Psoas muscle (tissue), 7 donors: ENCODE measurements at regions not wholly inside any gene's neighbourhood (a gene's known extent, or its start where the extent isn't known, plus 50 kb on each side); places are given as distances from the start of the nearest gene placed in this dataset.

Source experiments
- ATAC-seq, 4 donors: fragments of 200-7000 bp; cut with Tn5 transposase; one replicate each; pipeline ENCODE4 v1.9.1; 2020; ENCODE audit warnings: moderate library complexity in 3 of 4, mild to moderate bottlenecking in 2 of 4
- DNase-seq, 2 donors: peaks; one replicate each; pipeline ENCODE4 v3.0.0-alpha.2; 2020
- H3K27ac ChIP-seq: fragments of 200-600 bp; one replicate; pipeline ENCODE4 v1.8.0; 2022
- H3K27me3 ChIP-seq, 3 donors: fragments of 200-600 bp in 1 of 3; one replicate each; pipeline versions ENCODE4 v1.6.1 to v1.8.0; 2013 to 2022; ENCODE audit warnings: low read length in 2 of 3, mild to moderate bottlenecking in 2 of 3, moderate library complexity in 1 of 3; ENCODE audit not compliant: insufficient read depth in 3 of 3
- H3K36me3 ChIP-seq, 2 donors: fragments of 200-600 bp in 1 of 2; one replicate each; pipeline versions ENCODE4 v1.6.1 to v1.8.0; 2013 to 2022; ENCODE audit warnings: low read depth in 1 of 2, mild to moderate bottlenecking in 1 of 2, moderate library complexity in 1 of 2; ENCODE audit not compliant: insufficient read depth in 1 of 2
- H3K4me1 ChIP-seq: fragments of 200-600 bp; one replicate; pipeline ENCODE4 v1.8.0; 2022
- H3K4me3 ChIP-seq: fragments of 200-600 bp; one replicate; pipeline ENCODE4 v1.8.0; 2022; ENCODE audit warnings: mild to moderate bottlenecking
- H3K9me3 ChIP-seq: fragments of 200-600 bp; one replicate; pipeline ENCODE4 v1.8.0; 2022
- CTCF ChIP-seq: fragments of 200-600 bp; IDR thresholded peaks from one replicate; pipeline ENCODE4 v1.8.0; 2022; ENCODE audit warnings: antibody characterized with exemption
- WGBS, 3 donors: extraction: QIAGEN DNeasy Blood & Tissue Kit; methylation state at CpG; one replicate each; pipeline versions ENCODE4 v1.1.6 to v1.1.7; 2013; 5-methylcytosine and 5-hydroxymethylcytosine counted together
- intact Hi-C, 2 donors: fragments of 100-400 bp; cut with DNase I; formaldehyde crosslinking; loops; one replicate each; pipeline versions ENCODE4 v1.11.0 to v1.14.2; 2022
- donor health status: healthy with polysubstance abuse.
- donor health status: DM: no; HTN: no; CAD: no; lungs with moderate emphysema.
- donor health status: Bipolar disorder and iron deficiency.
- donor health status: healthy.
- donor health status: DM: yes; HTN: yes; CAD: no.
- donor health status: DM: no; HTN: no; CAD: no.
- donor health status: DM: yes; HTN: yes; CAD: no.

- DNase-seq: no peak
- Histone ChIP-seq H3K9me3 (no peaks in the 10 kb centered on the region), H3K27me3 (no peaks in the 10 kb centered on the region), H3K4me3 (no peak overlapping the region), H3K27ac (no peak overlapping the region), H3K4me1 (no peaks in the 10 kb centered on the region), H3K36me3 (no peaks in the 10 kb centered on the region)
- ATAC-seq: no peak
- intact Hi-C loops: no loop called here
- no peak for TF ChIP-seq CTCF
- 56 to 60% (median 57%) methylated on average over 13 of the region's 13 CpGs for WGBS, 3 donors
Observed at GRCh38 chr1:95370691-95371562, 136.9 kb downstream of the RWDD3 start.

GRCh38 chr1:95371666-95372282 lies 137.8 kb downstream of the RWDD3 start:
- ATAC-seq: no peak
- 79 to 89% (median 88%) methylated on average over 12 of the region's 12 CpGs for WGBS, 3 donors
- Histone ChIP-seq H3K27ac (no peak overlapping the region), H3K27me3 (no peaks in the 10 kb centered on the region), H3K4me1 (no peaks in the 10 kb centered on the region), H3K36me3 (no peaks in the 10 kb centered on the region), H3K9me3 (no peaks in the 10 kb centered on the region), H3K4me3 (no peak overlapping the region)
- no peak for DNase-seq
- intact Hi-C loops: no loop called here
- TF ChIP-seq CTCF: no peak

GRCh38 chr1:95375174-95375573 lies 141.2 kb downstream of the RWDD3 start:
- Histone ChIP-seq H3K4me3 (no peak overlapping the region), H3K36me3 (no peaks in the 10 kb centered on the region), H3K27me3 (no peaks in the 10 kb centered on the region), H3K9me3 (no peaks in the 10 kb centered on the region), H3K4me1 (no peaks in the 10 kb centered on the region), H3K27ac (no peak overlapping the region)
- WGBS, 3 donors: 65 to 70% (median 69%) methylated on average over 4 of the region's 4 CpGs
- DNase-seq: no peak
- TF ChIP-seq CTCF: no peak
- intact Hi-C loops: no loop called here
- no peak for ATAC-seq

GRCh38 chr1:95380909-95381308 lies 146.9 kb downstream of the RWDD3 start:
- DNase-seq: no peak
- Histone ChIP-seq H3K9me3 (no peaks in the 10 kb centered on the region), H3K27me3 (no peaks in the 10 kb centered on the region), H3K4me3 (no peak overlapping the region), H3K4me1 (no peaks in the 10 kb centered on the region), H3K36me3 (no peaks in the 10 kb centered on the region), H3K27ac (no peak overlapping the region)
- ATAC-seq: no peak
- intact Hi-C loops: no loop called here
- no peak for TF ChIP-seq CTCF
- 55 to 69% (median 67%) methylated on average over 2 of the region's 2 CpGs for WGBS, 3 donors
